ENCODE measurements at regions not wholly inside any gene's neighbourhood (a gene's known extent, or its start where the extent isn't known, plus 50 kb on each side); places are given as distances from the start of the nearest gene placed in this dataset.

DNA sequence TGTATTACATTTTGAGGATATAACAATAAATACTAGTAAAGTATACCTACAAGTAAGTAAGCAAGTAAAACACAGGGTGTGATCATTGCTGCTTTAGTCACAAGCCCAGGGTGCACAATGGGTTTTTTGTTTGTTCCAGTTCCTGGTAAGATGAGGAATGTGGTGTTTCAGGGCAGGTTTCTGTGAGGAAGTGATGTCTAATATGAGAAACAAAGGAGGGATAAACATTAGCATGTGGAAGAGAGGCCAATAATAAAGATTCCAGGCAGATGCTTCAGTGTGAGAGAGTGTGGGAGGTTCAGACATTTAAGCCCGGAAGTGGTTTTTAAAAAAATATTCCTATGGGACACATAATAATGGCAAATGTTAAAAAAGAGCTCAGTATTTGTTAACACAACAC is 808.1 kb upstream of the USP15 start:
- Histone ChIP-seq H3K9ac (ENCODE audit: low read length) (no peak overlapping the region), H3K9me3 (ENCODE audit: control insufficient read depth, low read length) (peaks cover 3% of the 10 kb centered on the region), H3K4me1 (ENCODE audit: control insufficient read depth, insufficient read depth, low read length) (no peaks in the 10 kb centered on the region), H3K36me3 (ENCODE audit: control insufficient read depth, insufficient read depth, low read length, severe bottlenecking) (no peaks in the 10 kb centered on the region), H3K4me3 (ENCODE audit: low read length) (no peak overlapping the region), H3K27me3 (replicated peaks; ENCODE audit: control insufficient read depth, insufficient read depth, low read length) (no peaks in the 10 kb centered on the region)
- no peak for DNase-seq (ENCODE audit: low read depth)

DNA sequence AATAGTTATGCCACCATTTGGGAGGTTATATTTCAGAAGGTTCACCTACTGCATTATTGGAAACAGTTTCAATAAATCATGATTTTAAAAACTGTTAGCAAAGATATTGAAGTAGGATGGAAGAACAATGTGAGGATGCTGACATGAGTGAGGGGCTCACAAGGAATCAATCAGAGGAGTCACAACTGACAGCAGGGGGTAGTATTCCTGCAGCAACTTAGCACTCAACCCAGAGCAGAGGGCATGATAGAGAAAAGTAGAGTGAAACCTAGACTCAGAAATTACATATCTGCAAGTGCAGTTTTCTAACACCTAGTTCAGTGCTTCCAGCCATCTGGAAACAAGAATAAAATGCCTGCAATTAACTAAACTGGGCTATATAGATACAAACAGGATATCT is 772.5 kb upstream of the USP15 start:
- Histone ChIP-seq H3K27me3 (replicated peaks; ENCODE audit: control insufficient read depth, insufficient read depth, low read length) (no peaks in the 10 kb centered on the region), H3K9me3 (ENCODE audit: control insufficient read depth, low read length) (peaks cover 3% of the 10 kb centered on the region), H3K36me3 (ENCODE audit: control insufficient read depth, insufficient read depth, low read length, severe bottlenecking) (no peaks in the 10 kb centered on the region), H3K4me3 (ENCODE audit: low read length) (no peak overlapping the region), H3K4me1 (ENCODE audit: control insufficient read depth, insufficient read depth, low read length) (no peaks in the 10 kb centered on the region), H3K9ac (ENCODE audit: low read length) (no peak overlapping the region)
- no peak for DNase-seq (ENCODE audit: low read depth)

DNA sequence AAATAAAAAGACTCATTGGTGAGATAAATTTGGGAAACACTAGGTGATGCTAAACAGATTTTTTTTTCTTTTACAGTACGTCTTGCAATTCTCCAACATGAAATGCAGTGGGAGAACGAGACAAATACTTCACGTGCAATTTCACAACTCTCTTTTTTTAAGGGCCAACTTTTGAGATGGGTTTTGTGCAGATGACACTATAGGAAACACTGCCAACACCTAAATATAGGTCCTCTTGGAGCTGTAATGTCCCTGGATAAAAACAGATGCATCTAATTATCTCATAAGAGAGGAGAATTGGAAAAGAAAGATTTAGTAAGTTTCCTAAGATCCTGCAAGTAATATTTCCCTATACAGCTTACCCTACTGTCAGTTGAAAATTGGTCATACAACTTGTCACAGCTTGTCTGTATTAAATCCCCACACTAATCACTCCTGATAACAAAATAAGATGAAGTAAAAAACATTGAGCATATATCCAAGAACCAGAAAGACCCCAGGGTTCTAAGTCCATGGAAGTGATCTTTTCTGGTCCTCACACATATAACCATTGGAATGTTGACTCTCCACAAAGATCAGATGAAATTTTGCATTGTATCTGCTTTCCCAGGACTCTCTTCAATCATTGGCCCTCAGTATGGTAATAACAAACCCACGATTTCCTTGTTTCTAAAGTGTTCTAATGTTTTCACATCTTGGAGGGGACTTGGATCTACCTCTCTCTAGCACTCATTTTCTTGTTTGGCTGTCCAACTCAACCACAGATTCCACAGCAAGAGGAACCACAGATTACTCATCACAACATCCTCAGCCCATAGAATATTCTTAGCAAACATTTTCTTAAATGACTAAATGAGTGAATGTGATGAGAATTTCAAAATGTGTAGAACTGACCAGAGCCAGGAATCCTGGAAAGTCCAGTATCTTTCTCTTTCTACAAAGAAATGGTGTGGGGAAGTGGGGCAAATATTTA is 769.4 kb upstream of the USP15 start:
- no peaks in the 10 kb centered on the region for H3K27me3 ChIP-seq (replicated peaks; ENCODE audit: control insufficient read depth, insufficient read depth, low read length)
- H3K4me1 ChIP-seq (ENCODE audit: control insufficient read depth, insufficient read depth, low read length) = no peaks in the 10 kb centered on the region
- H3K9me3 ChIP-seq (ENCODE audit: control insufficient read depth, low read length) = peaks cover under 1% of the 10 kb centered on the region
- H3K4me3 ChIP-seq (ENCODE audit: low read length) = no peak overlapping the region
- no peaks in the 10 kb centered on the region for H3K36me3 ChIP-seq (ENCODE audit: control insufficient read depth, insufficient read depth, low read length, severe bottlenecking)
- H3K9ac ChIP-seq (ENCODE audit: low read length) = no peak overlapping the region
- no peak for DNase-seq (ENCODE audit: low read depth)

DNA sequence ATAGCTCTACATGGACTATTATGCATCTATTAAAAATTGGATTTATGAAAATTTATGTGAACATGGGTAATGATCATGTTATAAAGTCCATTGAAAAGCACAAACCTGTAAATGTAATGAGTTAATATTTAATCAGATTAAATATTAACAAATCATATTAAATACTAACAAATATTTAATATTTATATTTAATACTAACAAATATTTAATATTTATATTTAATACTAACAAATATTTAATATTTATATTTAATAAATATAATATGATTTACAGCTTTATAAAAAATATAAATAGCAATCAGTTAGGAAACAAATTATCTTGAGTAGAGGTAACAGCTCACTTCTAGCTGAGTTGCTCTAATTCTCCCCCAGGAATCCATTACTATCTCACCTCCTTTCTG is 758.0 kb upstream of the USP15 start:
- Histone ChIP-seq H3K27me3 (replicated peaks; ENCODE audit: control insufficient read depth, insufficient read depth, low read length) (no peaks in the 10 kb centered on the region), H3K4me1 (ENCODE audit: control insufficient read depth, insufficient read depth, low read length) (no peaks in the 10 kb centered on the region), H3K9me3 (ENCODE audit: control insufficient read depth, low read length) (no peaks in the 10 kb centered on the region), H3K9ac (ENCODE audit: low read length) (no peak overlapping the region), H3K36me3 (ENCODE audit: control insufficient read depth, insufficient read depth, low read length, severe bottlenecking) (no peaks in the 10 kb centered on the region), H3K4me3 (ENCODE audit: low read length) (no peak overlapping the region)
- DNase-seq (ENCODE audit: low read depth) = no peak

DNA sequence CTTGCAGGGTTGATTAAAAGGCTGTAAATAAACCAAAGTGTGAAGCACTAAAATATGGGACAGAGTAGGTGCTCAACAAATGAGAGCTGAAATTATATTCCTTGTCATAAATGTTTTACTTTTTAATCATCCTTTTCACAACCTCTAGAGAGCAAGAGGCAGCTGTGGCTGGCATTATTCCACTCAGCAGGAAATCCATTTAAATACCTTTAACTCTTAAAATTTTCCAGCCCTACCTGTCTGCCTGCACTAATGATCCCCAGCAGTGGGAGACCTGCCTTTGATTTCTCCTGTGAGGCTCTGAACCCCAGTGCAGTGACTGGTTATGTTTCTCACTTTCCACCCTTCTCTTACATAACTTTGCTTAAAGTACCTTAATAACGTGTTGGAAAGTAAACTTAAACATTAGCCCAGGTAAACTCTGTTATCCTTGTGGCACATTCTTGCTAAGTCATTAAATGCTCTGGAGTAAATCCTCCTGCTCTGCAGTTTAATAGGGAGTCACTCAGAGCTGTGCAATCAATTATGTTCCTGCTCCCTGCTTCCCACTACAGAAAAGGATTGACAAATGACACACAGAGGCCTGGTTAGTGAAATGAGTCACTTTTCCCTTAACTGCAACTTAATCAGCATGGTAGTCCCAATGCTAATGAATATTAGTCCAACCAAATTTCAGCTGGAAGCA is 755.7 kb upstream of the USP15 start:
- no peak overlapping the region for H3K9ac ChIP-seq (ENCODE audit: low read length)
- H3K9me3 ChIP-seq (ENCODE audit: control insufficient read depth, low read length) = no peaks in the 10 kb centered on the region
- H3K4me1 ChIP-seq (ENCODE audit: control insufficient read depth, insufficient read depth, low read length) = no peaks in the 10 kb centered on the region
- H3K4me3 ChIP-seq (ENCODE audit: low read length) = no peak overlapping the region
- H3K36me3 ChIP-seq (ENCODE audit: control insufficient read depth, insufficient read depth, low read length, severe bottlenecking) = no peaks in the 10 kb centered on the region
- H3K27me3 ChIP-seq (replicated peaks; ENCODE audit: control insufficient read depth, insufficient read depth, low read length) = no peaks in the 10 kb centered on the region
- no peak for DNase-seq (ENCODE audit: low read depth)

DNA sequence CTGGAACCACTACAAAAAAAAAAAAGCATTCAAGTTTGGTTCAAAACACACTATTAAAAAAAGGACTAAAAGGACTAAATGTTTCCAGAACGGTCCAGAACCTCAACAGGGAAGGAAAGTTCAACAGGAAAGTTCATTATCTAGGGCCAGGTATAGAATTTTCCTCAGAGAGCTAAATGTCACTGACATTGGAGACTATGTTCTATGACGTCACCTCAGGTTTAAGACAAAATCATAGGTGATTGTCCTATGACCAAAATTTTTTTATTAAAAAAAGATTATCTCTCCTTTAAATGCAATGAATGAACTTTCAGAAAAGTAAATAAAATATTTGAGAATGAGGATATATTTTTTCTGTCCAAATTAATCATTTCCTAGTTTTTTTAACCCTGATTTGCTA is 746.7 kb upstream of the USP15 start:
- Histone ChIP-seq H3K27me3 (replicated peaks; ENCODE audit: control insufficient read depth, insufficient read depth, low read length) (no peaks in the 10 kb centered on the region), H3K9ac (ENCODE audit: low read length) (no peak overlapping the region), H3K4me1 (ENCODE audit: control insufficient read depth, insufficient read depth, low read length) (no peaks in the 10 kb centered on the region), H3K4me3 (ENCODE audit: low read length) (no peak overlapping the region), H3K36me3 (ENCODE audit: control insufficient read depth, insufficient read depth, low read length, severe bottlenecking) (no peaks in the 10 kb centered on the region), H3K9me3 (ENCODE audit: control insufficient read depth, low read length) (no peaks in the 10 kb centered on the region)
- no peak for DNase-seq (ENCODE audit: low read depth)

DNA sequence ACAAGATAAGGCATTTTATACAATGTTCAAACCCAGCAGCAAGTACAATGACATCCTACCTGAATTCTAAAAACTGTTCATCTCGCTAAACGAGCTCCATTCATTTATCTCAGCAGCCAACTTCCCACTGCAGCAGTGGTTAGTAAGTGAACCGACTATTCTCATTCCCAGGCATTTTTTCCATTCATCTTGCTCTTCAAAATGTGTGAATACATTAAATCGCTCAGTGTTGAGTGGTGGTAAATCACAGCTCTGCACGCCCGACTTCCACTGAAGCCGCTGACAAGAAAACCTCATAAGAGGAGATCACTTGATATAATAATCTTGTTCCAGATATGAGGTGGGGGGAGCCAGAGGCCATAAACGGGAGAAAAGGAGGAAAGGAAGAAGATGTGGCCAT is 746.2 kb upstream of the USP15 start:
- DNase-seq (ENCODE audit: low read depth) = no peak
- no peak overlapping the region for H3K4me3 ChIP-seq (ENCODE audit: low read length)
- H3K36me3 ChIP-seq (ENCODE audit: control insufficient read depth, insufficient read depth, low read length, severe bottlenecking) = no peaks in the 10 kb centered on the region
- H3K4me1 ChIP-seq (ENCODE audit: control insufficient read depth, insufficient read depth, low read length) = no peaks in the 10 kb centered on the region
- H3K9me3 ChIP-seq (ENCODE audit: control insufficient read depth, low read length) = no peaks in the 10 kb centered on the region
- no peak overlapping the region for H3K9ac ChIP-seq (ENCODE audit: low read length)
- no peaks in the 10 kb centered on the region for H3K27me3 ChIP-seq (replicated peaks; ENCODE audit: control insufficient read depth, insufficient read depth, low read length)

DNA sequence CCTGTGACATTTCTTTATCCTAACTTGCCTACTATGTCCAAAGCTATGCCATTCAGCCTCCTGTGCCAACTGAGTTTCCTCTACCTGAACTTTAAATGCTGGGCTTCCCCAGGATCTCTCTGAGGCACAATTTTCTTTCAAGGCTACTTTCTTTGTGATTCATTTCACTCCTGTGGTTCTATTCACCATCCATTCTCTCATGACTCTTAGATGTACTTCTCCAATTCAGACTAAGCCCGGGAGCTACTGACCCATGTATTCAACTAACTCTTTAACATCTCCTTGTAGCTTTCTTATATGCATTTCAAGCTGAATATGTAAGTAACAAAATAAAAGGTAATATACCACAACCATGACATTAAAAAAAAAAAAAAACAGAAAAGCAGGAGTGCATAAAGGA is 738.9 kb upstream of the USP15 start:
- DNase-seq (ENCODE audit: low read depth) = no peak

DNA sequence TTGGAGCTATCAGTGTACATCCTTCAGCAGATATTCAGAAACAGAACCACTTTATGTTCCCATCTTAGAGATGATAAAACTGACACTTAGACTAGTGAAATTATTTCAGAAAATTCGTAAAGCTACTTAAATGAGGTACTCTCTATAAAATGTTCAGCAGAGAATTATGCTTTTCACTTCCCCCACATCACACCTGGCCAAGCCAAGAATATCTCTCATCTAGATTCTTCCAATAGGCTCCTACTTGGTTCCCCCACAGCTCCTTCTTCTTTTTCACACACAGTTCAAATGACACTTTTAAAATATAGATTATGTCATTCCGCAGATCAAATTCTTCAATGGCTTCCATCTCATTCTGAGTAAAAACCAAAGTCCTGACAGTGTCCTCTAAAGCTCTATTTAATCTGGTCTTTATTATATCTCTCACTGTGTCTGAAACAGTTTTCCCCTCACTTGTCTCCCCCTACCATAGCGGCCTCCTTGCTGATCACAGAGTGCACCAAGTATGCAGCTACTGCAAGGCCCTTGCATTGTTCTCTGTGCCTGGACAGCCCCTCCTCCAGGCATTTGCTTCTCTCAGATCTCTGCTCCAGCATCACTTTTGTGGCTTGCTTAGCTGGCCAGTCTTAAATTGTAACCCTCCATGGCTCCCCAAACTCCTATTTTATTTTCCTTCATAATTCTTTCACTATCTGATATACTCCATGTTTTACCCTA is 736.8 kb upstream of the USP15 start:
- Histone ChIP-seq H3K27me3 (replicated peaks; ENCODE audit: control insufficient read depth, insufficient read depth, low read length) (no peaks in the 10 kb centered on the region), H3K4me1 (ENCODE audit: control insufficient read depth, insufficient read depth, low read length) (no peaks in the 10 kb centered on the region), H3K4me3 (ENCODE audit: low read length) (no peak overlapping the region), H3K9me3 (ENCODE audit: control insufficient read depth, low read length) (no peaks in the 10 kb centered on the region), H3K36me3 (ENCODE audit: control insufficient read depth, insufficient read depth, low read length, severe bottlenecking) (no peaks in the 10 kb centered on the region), H3K9ac (ENCODE audit: low read length) (no peak overlapping the region)
- no peak for DNase-seq (ENCODE audit: low read depth)

More for the DNA sequence above, 738.9 kb upstream of the USP15 start:
- Histone ChIP-seq H3K36me3 (ENCODE audit: control insufficient read depth, insufficient read depth, low read length, severe bottlenecking) (no peaks in the 10 kb centered on the region), H3K4me1 (ENCODE audit: control insufficient read depth, insufficient read depth, low read length) (no peaks in the 10 kb centered on the region), H3K4me3 (ENCODE audit: low read length) (no peak overlapping the region), H3K9me3 (ENCODE audit: control insufficient read depth, low read length) (no peaks in the 10 kb centered on the region), H3K9ac (ENCODE audit: low read length) (no peak overlapping the region), H3K27me3 (replicated peaks; ENCODE audit: control insufficient read depth, insufficient read depth, low read length) (no peaks in the 10 kb centered on the region)

DNA sequence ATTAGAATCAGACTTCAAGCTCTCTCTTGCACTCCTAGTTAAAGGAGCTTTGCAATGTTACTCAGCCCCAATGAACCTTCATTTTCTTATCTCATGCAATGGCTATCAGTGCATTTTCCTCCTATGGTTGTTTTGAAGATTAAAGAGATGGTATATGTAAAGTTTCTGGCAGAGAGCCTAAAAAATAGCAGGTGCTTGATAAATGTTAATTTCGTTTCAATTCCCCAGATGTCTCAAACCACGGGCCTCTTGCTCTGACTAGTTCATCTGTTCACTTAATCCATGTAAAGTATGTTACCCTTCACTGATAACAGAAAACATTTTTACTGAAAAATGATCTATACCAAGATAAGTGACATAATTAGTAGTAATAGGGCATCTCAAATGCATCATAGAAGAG is 735.4 kb upstream of the USP15 start:
- Histone ChIP-seq H3K9me3 (ENCODE audit: control insufficient read depth, low read length) (no peaks in the 10 kb centered on the region), H3K36me3 (ENCODE audit: control insufficient read depth, insufficient read depth, low read length, severe bottlenecking) (no peaks in the 10 kb centered on the region), H3K4me1 (ENCODE audit: control insufficient read depth, insufficient read depth, low read length) (no peaks in the 10 kb centered on the region), H3K9ac (ENCODE audit: low read length) (no peak overlapping the region), H3K4me3 (ENCODE audit: low read length) (no peak overlapping the region), H3K27me3 (replicated peaks; ENCODE audit: control insufficient read depth, insufficient read depth, low read length) (no peaks in the 10 kb centered on the region)
- DNase-seq (ENCODE audit: low read depth) = no peak

DNA sequence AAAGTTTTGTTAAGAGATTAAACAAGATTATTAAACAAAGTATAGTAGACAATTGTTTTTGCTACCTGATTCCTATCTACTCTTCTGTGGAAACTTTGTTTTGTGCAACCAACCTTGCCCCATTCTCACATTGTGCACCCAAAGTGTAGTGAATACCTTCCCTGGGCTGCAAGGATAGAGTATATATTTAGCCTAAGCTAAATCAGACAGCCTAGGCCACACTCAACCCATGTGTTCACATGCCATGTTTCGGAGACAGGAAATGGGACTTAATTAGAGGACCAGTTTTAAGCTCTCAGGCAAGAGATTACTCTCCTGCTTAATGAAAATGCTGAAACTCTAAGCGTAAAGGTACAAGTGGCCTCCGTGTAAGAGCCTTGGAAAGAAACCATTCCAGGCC is 734.9 kb upstream of the USP15 start:
- Histone ChIP-seq H3K4me1 (ENCODE audit: control insufficient read depth, insufficient read depth, low read length) (no peaks in the 10 kb centered on the region), H3K27me3 (replicated peaks; ENCODE audit: control insufficient read depth, insufficient read depth, low read length) (no peaks in the 10 kb centered on the region), H3K4me3 (ENCODE audit: low read length) (no peak overlapping the region), H3K36me3 (ENCODE audit: control insufficient read depth, insufficient read depth, low read length, severe bottlenecking) (no peaks in the 10 kb centered on the region), H3K9me3 (ENCODE audit: control insufficient read depth, low read length) (no peaks in the 10 kb centered on the region), H3K9ac (ENCODE audit: low read length) (no peak overlapping the region)
- no peak for DNase-seq (ENCODE audit: low read depth)

Data from adipocyte (in vitro differentiated cells).